SK-N-SH (cell line): ENCODE measurements at regions not wholly inside any gene's neighbourhood (a gene's known extent, or its start where the extent isn't known, plus 50 kb on each side); places are given as distances from the start of the nearest gene placed in this dataset.

ENCODE experiments used
- CTCF ChIA-PET: fragments of 300-600, 350-600 bp; formaldehyde crosslinking; extraction: SDS; loops from one replicate; lab custom pipeline; 2021; lab: Yijun Ruan, JAX
- POLR2A ChIA-PET: fragments of 350-600 bp; sonication (Branson Sonifier 250); formaldehyde crosslinking; extraction: SDS; loops from one replicate; lab custom pipeline; 2020; ENCODE audit warnings: antibody characterized with exemption, inconsistent platforms; lab: Yijun Ruan, JAX
- DNase-seq: peaks from one replicate; pipeline ENCODE4 v3.0.0; 2012
- H2AFZ ChIP-seq: fragments of 200-600 bp; sonication (generic); 2 replicates; pipeline ENCODE4 v1.8.1; 2016; ENCODE audit warnings: antibody characterized with exemption, mild to moderate bottlenecking, low read depth
- H3F3A ChIP-seq: fragments of 200-600 bp; sonication (generic); replicated peaks from 2 replicates; pipeline ENCODE3; 2016; ENCODE audit warnings: antibody characterized with exemption, mild to moderate bottlenecking; ENCODE audit not compliant: insufficient read depth
- H3K27ac ChIP-seq, 2 experiments: fragments of 200-500 bp in 1 of 2; fragments of 200-600 bp in 1 of 2; sonication (Bioruptor generic) in 1 of 2; sonication (generic), shearing (Covaris generic) in 1 of 2; 2 replicates each; pipeline versions ENCODE4 v1.5.1 to v1.6.1; 2014 to 2016; ENCODE audit warnings: low read depth in 2 of 2, inconsistent platforms in 1 of 2, low read length in 1 of 2, mild to moderate bottlenecking in 1 of 2, mixed read lengths in 1 of 2
- H3K27me3 ChIP-seq: fragments of 200-600 bp; sonication (generic), shearing (Covaris generic); 2 replicates; pipeline ENCODE4 v1.6.1; 2016; ENCODE audit warnings: mixed run types; ENCODE audit not compliant: insufficient read depth
- H3K36me3 ChIP-seq, 2 experiments: fragments of 200-500 bp in 1 of 2; fragments of 200-600 bp in 1 of 2; sonication (Bioruptor generic) in 1 of 2; sonication (generic) in 1 of 2; replicated peaks in 1 of 2; 2 replicates each; pipeline versions ENCODE3 to v1.5.1; 2014 to 2016; ENCODE audit warnings: low read length in 1 of 2, mild to moderate bottlenecking in 1 of 2; ENCODE audit not compliant: insufficient read depth in 2 of 2, control insufficient read depth in 1 of 2
- H3K4me1 ChIP-seq, 2 experiments: fragments of 200-500 bp in 1 of 2; fragments of 200-600 bp in 1 of 2; sonication (Bioruptor generic) in 1 of 2; sonication (generic), shearing (Covaris generic) in 1 of 2; 2 replicates each; pipeline versions ENCODE4 v1.5.1 to v1.6.1; 2014 to 2016; ENCODE audit warnings: low read depth in 1 of 2, low read length in 1 of 2, mixed run types in 1 of 2; ENCODE audit not compliant: insufficient read depth in 2 of 2, control insufficient read depth in 1 of 2
- H3K4me2 ChIP-seq: fragments of 200-600 bp; sonication (generic), shearing (Covaris generic); 2 replicates; pipeline ENCODE4 v1.6.1; 2017; ENCODE audit warnings: mixed run types
- H3K4me3 ChIP-seq, 2 experiments: fragments of 200-500 bp in 1 of 2; fragments of 200-600 bp in 1 of 2; sonication (Bioruptor generic) in 1 of 2; sonication (generic), shearing (Covaris generic) in 1 of 2; 2 replicates each; pipeline versions ENCODE4 v1.5.1 to v1.8.1; 2014 to 2016; ENCODE audit warnings: low read depth in 2 of 2, inconsistent platforms in 1 of 2, low read length in 1 of 2, mild to moderate bottlenecking in 1 of 2, mixed read lengths in 1 of 2, moderate library complexity in 1 of 2
- H3K79me2 ChIP-seq: fragments of 200-600 bp; sonication (generic); 2 replicates; pipeline ENCODE4 v1.8.1; 2017; ENCODE audit warnings: mild to moderate bottlenecking; ENCODE audit not compliant: insufficient read depth
- H3K9ac ChIP-seq: fragments of 200-600 bp; sonication (generic); 2 replicates; pipeline ENCODE4 v1.6.1; 2017; ENCODE audit warnings: mixed run types
- H3K9me2 ChIP-seq: fragments of 200-600 bp; sonication (generic); 2 replicates; pipeline ENCODE4 v1.6.1; 2017; ENCODE audit warnings: mixed run types
- H3K9me3 ChIP-seq: fragments of 200-600 bp; sonication (generic); 2 replicates; pipeline ENCODE4 v1.6.1; 2017; ENCODE audit warnings: mixed run types, mild to moderate bottlenecking, moderate library complexity
- H4K20me1 ChIP-seq: fragments of 200-600 bp; sonication (generic); 2 replicates; pipeline ENCODE4 v1.6.1; 2017; ENCODE audit warnings: mild to moderate bottlenecking, mixed run types; ENCODE audit not compliant: insufficient read depth
- CHD2 ChIP-seq: fragments of 150-350 bp; IDR thresholded peaks from 2 replicates; pipeline ENCODE4 v1.6.1; 2018; ENCODE audit warnings: low read length; ENCODE audit not compliant: partially characterized antibody
- CTCF ChIP-seq: fragments of 200-600 bp; sonication (generic); IDR thresholded peaks from 2 replicates; pipeline ENCODE4 v1.6.1; 2017; ENCODE audit warnings: antibody characterized with exemption, mild to moderate bottlenecking, moderate library complexity
- ELF1 ChIP-seq: IDR thresholded peaks from 2 replicates; pipeline ENCODE4 v1.4.0; 2012
- EP300 ChIP-seq, 2 experiments: IDR thresholded peaks; 2 replicates each; pipeline versions ENCODE4 v1.4.0 to v1.6.1; 2012; ENCODE audit warnings: borderline replicate concordance in 1 of 2, low read depth in 1 of 2, low read length in 1 of 2
- IRF3 ChIP-seq: fragments of 150-350 bp; IDR thresholded peaks from 2 replicates; pipeline ENCODE4 v1.6.1; 2016; ENCODE audit warnings: mild to moderate bottlenecking, low read depth, low read length
- MEF2A ChIP-seq: IDR thresholded peaks from 2 replicates; pipeline ENCODE4 v1.4.0; 2012; ENCODE audit warnings: low read depth, borderline replicate concordance
- MXI1 ChIP-seq: IDR thresholded peaks from 2 replicates; pipeline ENCODE4 v1.6.1; 2012; ENCODE audit warnings: mild to moderate bottlenecking, low read depth, low read length, improper control_type of control experiment
- NFIC ChIP-seq: IDR thresholded peaks from 2 replicates; pipeline ENCODE4 v1.4.0; 2012; ENCODE audit warnings: borderline replicate concordance
- NRF1 ChIP-seq: IDR thresholded peaks from 2 replicates; pipeline ENCODE4 v1.6.1; 2012; ENCODE audit warnings: low read depth, mild to moderate bottlenecking, low read length
- POLR2AphosphoS5 ChIP-seq: IDR thresholded peaks from 2 replicates; pipeline ENCODE4 v1.6.1; 2012; ENCODE audit warnings: low read depth, low read length
- RCOR1 ChIP-seq: fragments of 150-350 bp; IDR thresholded peaks from 2 replicates; pipeline ENCODE4 v1.6.1; 2017; ENCODE audit warnings: antibody characterized with exemption, low read length
- RFX5 ChIP-seq: IDR thresholded peaks from 2 replicates; pipeline ENCODE4 v1.6.1; 2012; ENCODE audit warnings: mild to moderate bottlenecking, improper control_type of control experiment, low read length
- SMC3 ChIP-seq: IDR thresholded peaks from 2 replicates; pipeline ENCODE4 v1.6.1; 2012; ENCODE audit warnings: low read depth, low read length, improper control_type of control experiment
- TAF1 ChIP-seq: IDR thresholded peaks from 2 replicates; pipeline ENCODE4 v1.6.1; 2012; ENCODE audit warnings: low read depth, mild to moderate bottlenecking, low read length, moderate library complexity, borderline replicate concordance
- TCF12 ChIP-seq: IDR thresholded peaks from 2 replicates; pipeline ENCODE4 v1.4.0; 2012
- TEAD4 ChIP-seq: IDR thresholded peaks from 2 replicates; pipeline ENCODE4 v1.4.0; 2012; ENCODE audit warnings: mild to moderate bottlenecking, borderline replicate concordance; ENCODE audit not compliant: insufficient read depth
- USF1 ChIP-seq: IDR thresholded peaks from 2 replicates; pipeline ENCODE4 v1.4.0; 2012; ENCODE audit warnings: low read depth, borderline replicate concordance
- YY1 ChIP-seq: IDR thresholded peaks from 2 replicates; pipeline ENCODE4 v1.4.0; 2012; ENCODE audit warnings: low read depth, mild to moderate bottlenecking
- WGBS: methylation state at CpG from one replicate; pipeline ENCODE4 v1.1.6; 2017; ENCODE audit warnings: low lambda C conversion rate; 5-methylcytosine and 5-hydroxymethylcytosine counted together
- TF ChIP-seq, protein P1 (sequence below): IDR thresholded peaks from 2 replicates; pipeline ENCODE4 v1.4.0; 2012; ENCODE audit warnings: low read depth

DNA sequence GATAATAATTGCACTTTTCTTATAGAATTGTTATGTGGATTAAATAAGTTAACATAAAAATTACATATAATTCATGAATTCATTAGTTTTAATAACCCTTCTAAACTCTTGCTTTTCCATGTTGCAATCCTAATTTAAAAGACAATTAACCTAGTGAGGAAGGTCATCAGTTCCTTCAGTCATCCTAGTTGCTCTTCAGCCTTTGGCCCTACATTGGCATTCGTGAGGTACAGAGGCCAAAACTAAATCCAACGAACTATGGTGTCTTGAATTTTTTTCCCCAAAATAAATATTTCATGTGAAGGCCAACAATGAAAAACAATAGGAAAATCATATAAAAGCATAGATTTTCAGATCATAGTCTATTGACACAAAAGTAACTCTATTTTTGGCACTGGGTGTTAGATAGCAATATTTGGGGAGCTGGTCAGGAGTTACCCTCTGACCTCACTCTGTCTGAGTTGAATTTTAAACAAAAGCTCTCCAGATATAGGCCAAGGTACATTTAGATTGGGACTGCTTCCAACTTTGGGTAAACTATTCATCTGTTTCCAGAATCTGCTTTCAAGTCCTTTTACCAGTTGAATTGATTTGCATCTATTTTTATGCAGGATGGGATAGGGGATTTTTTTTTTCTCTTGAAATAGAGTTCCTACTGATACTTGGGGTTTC, 104.5 kb downstream of the SEM1 start:
- Histone ChIP-seq H3K9ac (no peak overlapping the region), H3K4me2 (no peak overlapping the region), H3K9me3 (no peaks in the 10 kb centered on the region), H3K79me2 (no peaks in the 10 kb centered on the region), H2AFZ (no peak overlapping the region), H3K9me2 (no peaks in the 10 kb centered on the region), H3K4me1 (no peaks in the 10 kb centered on the region), H3K27ac (no peak overlapping the region), H3K36me3 (no peaks in the 10 kb centered on the region), H4K20me1 (no peaks in the 10 kb centered on the region), H3K27me3 (no peaks in the 10 kb centered on the region), H3K4me3 (no peak overlapping the region), H3F3A (no peaks in the 10 kb centered on the region)
- DNase-seq = no peak
- 26% methylated on average over 2 of the region's 2 CpGs for WGBS
- POLR2A ChIA-PET = no interaction called here
- CTCF ChIA-PET = interaction anchor here (1.8 kb wide), 1 partner anchor 11 kb away, joined by 6 read pairs; no protein-coding TSS in a partner anchor
- TF ChIP-seq SMC3 = no peak
- TF ChIP-seq POLR2AphosphoS5 = no peak

GRCh38 chr7:96599288-96599936, 110.2 kb downstream of the SEM1 start:
- Histone ChIP-seq H3K4me2 (no peak overlapping the region), H3F3A (no peaks in the 10 kb centered on the region), H3K9me2 (no peaks in the 10 kb centered on the region), H3K9ac (no peak overlapping the region), H3K4me1 (peaks cover 0 to 9% of the 10 kb centered on the region in 2 experiments; a peak in 2 of 4 replicates), H3K4me3 (no peak overlapping the region), H3K9me3 (no peaks in the 10 kb centered on the region), H2AFZ (no peak overlapping the region), H3K27ac (no peak overlapping the region), H3K79me2 (no peaks in the 10 kb centered on the region), H4K20me1 (no peaks in the 10 kb centered on the region), H3K27me3 (no peaks in the 10 kb centered on the region), H3K36me3 (no peaks in the 10 kb centered on the region)
- WGBS = 31% methylated on average over 4 of the region's 4 CpGs
- ChIA-PET CTCF (interaction anchor here (1.2 to 1.4 kb wide), 2 partner anchors 12 to 428 kb away, joined by 4 read pairs; no protein-coding TSS in a partner anchor), POLR2A (no interaction called here)
- TF ChIP-seq IRF3 (no peak), TEAD4 (no peak), TCF12 (no peak), TAF1 (no peak), ELF1 (no peak), RCOR1 (no peak), SMC3 (no peak), CHD2 (no peak), YY1 (no peak), CTCF (no peak), USF1 (no peak), MEF2A (no peak), EP300 (IDR thresholded peaks at IDR 0.05; ENCODE audit: borderline replicate concordance in 1 of 2, low read depth in 1 of 2, low read length in 1 of 2) (no peak), MXI1 (no peak), POLR2AphosphoS5 (no peak), NRF1 (no peak), RFX5 (no peak), NFIC (no peak)
- TF ChIP-seq, protein P1, sequence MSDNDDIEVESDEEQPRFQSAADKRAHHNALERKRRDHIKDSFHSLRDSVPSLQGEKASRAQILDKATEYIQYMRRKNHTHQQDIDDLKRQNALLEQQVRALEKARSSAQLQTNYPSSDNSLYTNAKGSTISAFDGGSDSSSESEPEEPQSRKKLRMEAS = no peak
- no peak for DNase-seq
